ENCODE measurements at regions not wholly inside any gene's neighbourhood (a gene's known extent, or its start where the extent isn't known, plus 50 kb on each side); places are given as distances from the start of the nearest gene placed in this dataset.

GRCh38 chr2:65944213-65944612, 490.7 kb upstream of the MEIS1 start:
- TF ChIP-seq CTCF (IDR thresholded peaks at IDR 0.05; ENCODE audit: insufficient read depth, low read length) (no peak), POLR2AphosphoS5 (IDR thresholded peaks at IDR 0.05; ENCODE audit: low read depth) (no peak)
- TF ChIP-seq, protein P1, sequence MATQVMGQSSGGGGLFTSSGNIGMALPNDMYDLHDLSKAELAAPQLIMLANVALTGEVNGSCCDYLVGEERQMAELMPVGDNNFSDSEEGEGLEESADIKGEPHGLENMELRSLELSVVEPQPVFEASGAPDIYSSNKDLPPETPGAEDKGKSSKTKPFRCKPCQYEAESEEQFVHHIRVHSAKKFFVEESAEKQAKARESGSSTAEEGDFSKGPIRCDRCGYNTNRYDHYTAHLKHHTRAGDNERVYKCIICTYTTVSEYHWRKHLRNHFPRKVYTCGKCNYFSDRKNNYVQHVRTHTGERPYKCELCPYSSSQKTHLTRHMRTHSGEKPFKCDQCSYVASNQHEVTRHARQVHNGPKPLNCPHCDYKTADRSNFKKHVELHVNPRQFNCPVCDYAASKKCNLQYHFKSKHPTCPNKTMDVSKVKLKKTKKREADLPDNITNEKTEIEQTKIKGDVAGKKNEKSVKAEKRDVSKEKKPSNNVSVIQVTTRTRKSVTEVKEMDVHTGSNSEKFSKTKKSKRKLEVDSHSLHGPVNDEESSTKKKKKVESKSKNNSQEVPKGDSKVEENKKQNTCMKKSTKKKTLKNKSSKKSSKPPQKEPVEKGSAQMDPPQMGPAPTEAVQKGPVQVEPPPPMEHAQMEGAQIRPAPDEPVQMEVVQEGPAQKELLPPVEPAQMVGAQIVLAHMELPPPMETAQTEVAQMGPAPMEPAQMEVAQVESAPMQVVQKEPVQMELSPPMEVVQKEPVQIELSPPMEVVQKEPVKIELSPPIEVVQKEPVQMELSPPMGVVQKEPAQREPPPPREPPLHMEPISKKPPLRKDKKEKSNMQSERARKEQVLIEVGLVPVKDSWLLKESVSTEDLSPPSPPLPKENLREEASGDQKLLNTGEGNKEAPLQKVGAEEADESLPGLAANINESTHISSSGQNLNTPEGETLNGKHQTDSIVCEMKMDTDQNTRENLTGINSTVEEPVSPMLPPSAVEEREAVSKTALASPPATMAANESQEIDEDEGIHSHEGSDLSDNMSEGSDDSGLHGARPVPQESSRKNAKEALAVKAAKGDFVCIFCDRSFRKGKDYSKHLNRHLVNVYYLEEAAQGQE (IDR thresholded peaks at IDR 0.05; ENCODE audit: insufficient replicate concordance, low read depth), result no peak

Data from HL-60 (cell line).